Activated T-cell treated with anti-CD3 and anti-CD28 coated beads, Interleukin-2, amount 50 U/mL, for 4 hours (primary cell): ENCODE measurements at regions not wholly inside any gene's neighbourhood (a gene's known extent, or its start where the extent isn't known, plus 50 kb on each side); places are given as distances from the start of the nearest gene placed in this dataset.

Experiments used
- ATAC-seq, 2 donors: fragments of 200-7000 bp; cut with Tn5 transposase; one replicate each; pipeline ENCODE4 v1.10.0; 2021
- DNase-seq: peaks from one replicate; pipeline ENCODE4 v3.0.0-alpha.2; 2020
- H3K27me3 Mint-ChIP-seq: one replicate; pipeline ENCODE4 v1.8.0; 2021; ENCODE audit warnings: low read depth, mixed read lengths
- H3K36me3 Mint-ChIP-seq: one replicate; pipeline ENCODE4 v1.8.0; 2022; ENCODE audit warnings: mixed read lengths; ENCODE audit not compliant: insufficient read depth
- H3K4me1 Mint-ChIP-seq: one replicate; pipeline ENCODE4 v1.8.0; 2021; ENCODE audit warnings: low read depth, mixed read lengths
- H3K4me3 Mint-ChIP-seq: one replicate; pipeline ENCODE4 v1.8.0; 2021; ENCODE audit warnings: mild to moderate bottlenecking, moderate library complexity, mixed read lengths
- H3K9me3 Mint-ChIP-seq: one replicate; pipeline ENCODE4 v1.8.0; 2021; ENCODE audit warnings: mixed read lengths

DNA sequence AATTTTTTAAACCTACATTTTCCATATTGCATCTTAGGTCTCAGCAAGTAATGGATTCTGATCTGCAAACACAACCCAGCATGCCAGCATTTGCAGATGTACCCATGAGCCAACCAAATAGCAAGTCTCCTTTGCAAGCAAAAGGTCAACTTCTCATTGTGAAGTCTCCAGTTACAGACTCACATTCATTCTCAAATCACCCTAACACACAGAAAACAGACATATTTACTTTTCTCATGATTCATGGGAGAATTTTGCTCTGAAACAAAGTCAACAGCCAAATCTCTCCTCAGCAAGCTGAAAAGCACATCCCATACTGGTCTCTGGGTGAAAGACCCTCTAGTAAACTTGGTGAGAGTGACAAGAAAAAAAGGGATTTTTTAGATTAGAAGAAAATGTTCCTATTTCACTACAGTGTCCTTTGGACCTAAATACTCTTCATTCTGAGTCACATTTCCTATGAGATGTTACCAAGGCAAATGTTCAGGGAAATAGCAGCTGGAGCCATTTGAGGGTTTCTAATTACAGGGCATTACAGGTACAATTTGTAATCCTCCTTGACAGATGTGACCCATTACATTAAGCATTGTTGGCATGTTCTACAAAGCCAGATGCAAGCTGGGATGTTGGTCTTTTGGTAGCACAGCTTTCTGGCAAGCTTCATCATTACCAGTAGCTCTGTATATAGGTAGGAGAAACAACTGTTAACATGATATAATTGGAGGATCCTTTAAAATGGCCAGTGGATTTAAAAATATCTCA, 383.3 kb downstream of the SMARCA1 start:
- no peak for ATAC-seq
- Mint-ChIP-seq H3K9me3 (no peaks in the 10 kb centered on the region), H3K4me3 (no peak overlapping the region), H3K27me3 (no peaks in the 10 kb centered on the region), H3K4me1 (no peaks in the 10 kb centered on the region), H3K36me3 (no peaks in the 10 kb centered on the region)
- no peak for DNase-seq

GRCh38 chrX:129125122-129125914, 398.0 kb downstream of the SMARCA1 start:
- no peaks in the 10 kb centered on the region for H3K27me3 Mint-ChIP-seq
- DNase-seq (no peak), ATAC-seq (no peak)
- no peaks in the 10 kb centered on the region for H3K9me3 Mint-ChIP-seq
- no peaks in the 10 kb centered on the region for H3K36me3 Mint-ChIP-seq
- no peaks in the 10 kb centered on the region for H3K4me1 Mint-ChIP-seq
- no peak overlapping the region for H3K4me3 Mint-ChIP-seq

- Mint-ChIP-seq H3K4me3 (no peak overlapping the region), H3K36me3 (no peaks in the 10 kb centered on the region), H3K9me3 (no peaks in the 10 kb centered on the region), H3K27me3 (no peaks in the 10 kb centered on the region), H3K4me1 (no peaks in the 10 kb centered on the region)
- ATAC-seq (no peak), DNase-seq (no peak)
Measured at GRCh38 chrX:129123795-129124194, 399.5 kb downstream of the SMARCA1 start.

DNA sequence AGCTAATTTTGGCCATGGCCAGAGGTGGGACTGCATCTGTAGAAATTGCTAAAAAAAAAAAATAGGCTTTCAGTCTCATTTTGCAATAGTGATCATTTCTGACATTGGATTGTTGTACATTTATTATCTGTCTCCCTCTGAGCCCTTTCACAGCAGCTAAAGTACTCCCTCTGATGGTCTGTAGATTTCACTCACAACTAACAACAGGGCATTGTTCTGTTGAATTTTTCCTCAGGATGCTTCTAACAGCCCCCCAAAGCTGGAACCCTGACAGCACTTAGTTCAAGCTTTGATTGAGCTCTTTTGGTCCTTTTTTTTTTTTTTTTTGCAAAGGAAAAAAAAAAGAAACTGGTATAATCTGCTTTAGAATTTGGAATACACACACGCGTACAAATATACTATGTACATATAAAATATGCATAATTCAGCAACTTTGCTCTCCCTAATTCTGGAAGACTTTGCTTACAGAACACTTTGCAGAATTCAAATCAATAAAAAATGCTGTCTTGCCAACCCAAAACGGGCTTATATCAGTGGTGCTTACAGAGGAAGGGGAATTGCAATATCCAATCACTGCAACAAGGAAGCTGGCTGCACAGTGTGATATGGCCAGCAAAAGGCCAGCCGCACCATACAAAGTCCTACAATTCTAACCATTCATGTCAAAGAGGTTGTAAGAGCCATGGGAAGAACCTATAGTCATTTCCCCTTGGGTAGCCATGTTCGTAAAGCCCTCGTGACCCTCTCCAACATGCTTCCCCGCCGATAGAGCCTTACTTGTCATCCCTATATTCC, 406.4 kb downstream of the SMARCA1 start:
- no peaks in the 10 kb centered on the region for H3K27me3 Mint-ChIP-seq
- no peaks in the 10 kb centered on the region for H3K36me3 Mint-ChIP-seq
- no peaks in the 10 kb centered on the region for H3K9me3 Mint-ChIP-seq
- ATAC-seq (no peak), DNase-seq (no peak)
- H3K4me3 Mint-ChIP-seq = no peak overlapping the region
- no peaks in the 10 kb centered on the region for H3K4me1 Mint-ChIP-seq

DNA sequence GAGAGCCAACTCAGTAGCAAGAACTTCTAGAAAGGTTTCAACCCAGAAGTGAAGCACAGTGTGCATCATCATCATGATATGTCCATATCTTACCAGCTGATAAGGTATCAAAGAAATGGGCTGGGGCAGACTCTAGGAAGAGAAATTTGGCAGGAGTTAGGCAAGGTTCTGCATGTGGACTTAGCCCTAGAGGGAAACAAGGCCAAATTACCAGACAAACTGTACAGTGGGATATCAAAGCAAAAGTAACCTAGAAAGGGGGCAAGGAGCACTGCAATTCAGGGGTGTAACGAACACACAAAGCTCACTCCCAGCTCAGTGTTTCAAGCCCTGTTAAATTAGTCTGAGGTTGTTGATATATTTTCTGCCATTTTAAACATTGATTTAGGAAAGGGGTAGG, 407.4 kb downstream of the SMARCA1 start:
- ATAC-seq (no peak), DNase-seq (no peak)
- no peaks in the 10 kb centered on the region for H3K27me3 Mint-ChIP-seq
- no peaks in the 10 kb centered on the region for H3K36me3 Mint-ChIP-seq
- H3K4me3 Mint-ChIP-seq = no peak overlapping the region
- no peaks in the 10 kb centered on the region for H3K4me1 Mint-ChIP-seq
- H3K9me3 Mint-ChIP-seq = no peaks in the 10 kb centered on the region

- Mint-ChIP-seq H3K4me1 (no peaks in the 10 kb centered on the region), H3K9me3 (no peaks in the 10 kb centered on the region), H3K36me3 (no peaks in the 10 kb centered on the region), H3K4me3 (no peak overlapping the region), H3K27me3 (no peaks in the 10 kb centered on the region)
- DNase-seq (no peak), ATAC-seq (no peak)
Measured at GRCh38 chrX:129115104-129115503, 408.2 kb downstream of the SMARCA1 start.

DNA sequence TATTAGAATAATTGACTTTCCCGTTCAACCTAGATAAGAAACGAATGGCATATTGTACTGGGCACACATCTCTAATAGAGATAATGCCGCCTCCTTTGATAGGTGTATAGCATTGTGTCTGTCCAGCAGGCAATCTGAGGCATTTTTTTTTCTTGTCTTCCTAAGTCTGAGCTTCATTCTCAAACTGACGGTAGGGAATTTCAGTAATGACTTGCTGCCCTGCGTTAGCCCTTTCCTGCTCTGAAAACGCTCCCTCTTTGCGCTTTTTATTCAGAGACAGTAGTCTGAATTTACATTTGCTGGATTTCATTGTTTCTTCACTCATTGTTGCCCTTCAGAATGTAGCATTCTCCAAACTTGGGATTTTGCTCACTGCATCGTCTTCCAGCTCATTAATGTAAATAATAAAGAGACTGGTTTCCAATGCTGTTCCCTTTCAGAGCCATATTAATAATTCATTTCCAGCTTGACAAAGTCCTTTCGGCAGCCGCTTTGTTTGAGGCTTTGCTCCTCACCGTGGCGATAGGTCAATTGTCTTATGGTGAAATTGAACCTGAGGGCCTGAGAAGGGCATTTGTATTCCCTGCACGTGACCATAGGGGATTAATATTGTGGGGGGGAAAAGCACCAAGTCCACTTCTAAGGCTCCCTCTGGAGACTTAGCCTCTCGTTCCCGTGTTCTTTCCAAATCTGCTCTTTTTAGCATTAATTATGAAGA, 412.1 kb downstream of the SMARCA1 start:
- no peaks in the 10 kb centered on the region for H3K9me3 Mint-ChIP-seq
- no peaks in the 10 kb centered on the region for H3K27me3 Mint-ChIP-seq
- H3K4me3 Mint-ChIP-seq = no peak overlapping the region

GRCh38 chrX:129108936-129109335, 414.4 kb downstream of the SMARCA1 start:
- H3K4me1 Mint-ChIP-seq = no peaks in the 10 kb centered on the region
- no peaks in the 10 kb centered on the region for H3K9me3 Mint-ChIP-seq
- H3K4me3 Mint-ChIP-seq = no peak overlapping the region
- no peak for ATAC-seq
- H3K36me3 Mint-ChIP-seq = no peaks in the 10 kb centered on the region
- H3K27me3 Mint-ChIP-seq = no peaks in the 10 kb centered on the region
- DNase-seq = no peak

More for the DNA sequence above, 412.1 kb downstream of the SMARCA1 start:
- Mint-ChIP-seq H3K4me1 (no peaks in the 10 kb centered on the region), H3K36me3 (no peaks in the 10 kb centered on the region)
- ATAC-seq (no peak), DNase-seq (no peak)

GRCh38 chrX:129099207-129099606, 424.1 kb downstream of the SMARCA1 start:
- no peak for DNase-seq
- Mint-ChIP-seq H3K4me3 (no peak overlapping the region), H3K9me3 (no peaks in the 10 kb centered on the region), H3K27me3 (no peaks in the 10 kb centered on the region), H3K4me1 (no peaks in the 10 kb centered on the region), H3K36me3 (no peaks in the 10 kb centered on the region)
- ATAC-seq = no peak

DNA sequence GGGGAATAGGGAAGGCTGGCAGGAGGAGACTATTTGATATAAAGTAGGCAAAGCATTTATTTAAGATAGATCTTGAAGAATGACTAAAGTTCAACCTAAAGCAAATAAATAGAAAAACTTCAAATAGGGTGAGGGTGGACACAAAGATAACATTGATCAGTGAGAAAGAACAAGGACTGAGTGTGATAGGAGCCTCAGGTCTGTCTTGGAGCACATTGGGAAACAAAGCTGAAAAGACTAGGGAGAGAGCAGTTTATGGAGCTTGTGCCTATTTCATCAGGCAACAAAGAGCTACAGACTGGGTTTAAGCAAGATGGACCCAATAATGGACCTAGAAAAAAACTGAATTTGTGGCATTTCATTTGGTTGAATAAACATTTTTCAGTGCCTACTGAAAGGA, 425.6 kb downstream of the SMARCA1 start:
- ATAC-seq (no peak), DNase-seq (no peak)
- H3K36me3 Mint-ChIP-seq = no peaks in the 10 kb centered on the region
- H3K4me3 Mint-ChIP-seq = no peak overlapping the region
- no peaks in the 10 kb centered on the region for H3K4me1 Mint-ChIP-seq
- no peaks in the 10 kb centered on the region for H3K27me3 Mint-ChIP-seq
- H3K9me3 Mint-ChIP-seq = no peaks in the 10 kb centered on the region

- H3K4me3 Mint-ChIP-seq = no peak overlapping the region
- no peaks in the 10 kb centered on the region for H3K27me3 Mint-ChIP-seq
- H3K4me1 Mint-ChIP-seq = no peaks in the 10 kb centered on the region
- H3K9me3 Mint-ChIP-seq = no peaks in the 10 kb centered on the region
- DNase-seq (no peak), ATAC-seq (no peak)
- no peaks in the 10 kb centered on the region for H3K36me3 Mint-ChIP-seq
Measured at GRCh38 chrX:129093706-129094105, 429.6 kb downstream of the SMARCA1 start.

- Mint-ChIP-seq H3K9me3 (no peaks in the 10 kb centered on the region), H3K4me1 (no peaks in the 10 kb centered on the region), H3K4me3 (no peak overlapping the region), H3K27me3 (no peaks in the 10 kb centered on the region), H3K36me3 (no peaks in the 10 kb centered on the region)
- DNase-seq = no peak
- no peak for ATAC-seq
Measured at GRCh38 chrX:129092757-129093156, 430.5 kb downstream of the SMARCA1 start.

DNA sequence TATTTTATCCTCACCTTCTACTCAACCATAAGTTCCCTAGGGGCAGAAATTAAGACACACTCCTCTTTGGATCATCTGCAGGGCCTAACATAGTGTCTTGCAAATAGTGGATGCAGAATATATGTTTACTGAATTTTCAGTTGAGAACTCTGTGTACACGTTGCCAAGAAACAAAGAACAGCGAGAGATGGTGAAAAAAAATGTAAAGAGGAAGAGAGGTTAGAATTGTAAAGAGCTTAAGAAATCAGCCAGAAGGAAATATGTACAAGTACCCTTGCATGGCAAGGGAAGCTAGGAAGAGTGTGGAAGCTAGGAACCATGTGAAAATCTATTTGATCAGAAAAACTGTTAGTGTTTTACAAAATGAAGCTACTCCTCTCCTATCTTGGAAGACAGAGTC, 431.0 kb downstream of the SMARCA1 start:
- no peak for DNase-seq
- no peak for ATAC-seq
- no peaks in the 10 kb centered on the region for H3K4me1 Mint-ChIP-seq
- H3K36me3 Mint-ChIP-seq = no peaks in the 10 kb centered on the region
- no peaks in the 10 kb centered on the region for H3K27me3 Mint-ChIP-seq
- no peak overlapping the region for H3K4me3 Mint-ChIP-seq
- no peaks in the 10 kb centered on the region for H3K9me3 Mint-ChIP-seq

DNA sequence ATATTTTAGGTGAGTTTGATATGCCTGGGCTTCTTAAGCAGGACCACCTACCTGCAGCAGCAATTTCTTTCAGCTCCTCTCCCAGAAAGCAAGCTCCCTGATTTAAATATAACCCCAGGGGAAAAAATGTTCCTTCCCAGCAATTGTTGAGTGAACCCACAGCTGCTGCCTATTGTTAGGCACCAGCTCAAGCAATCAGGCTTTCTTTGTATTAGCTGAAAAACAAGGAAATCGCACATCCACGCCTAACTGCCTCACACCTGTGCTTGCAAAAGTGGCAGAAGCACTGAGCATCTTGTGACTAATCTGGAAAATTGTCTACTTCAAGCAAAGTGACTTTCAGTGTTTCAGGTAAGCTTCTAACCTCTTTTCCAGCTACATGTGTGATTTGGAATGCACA, 432.2 kb downstream of the SMARCA1 start:
- no peaks in the 10 kb centered on the region for H3K9me3 Mint-ChIP-seq
- no peak overlapping the region for H3K4me3 Mint-ChIP-seq
- no peaks in the 10 kb centered on the region for H3K4me1 Mint-ChIP-seq
- no peaks in the 10 kb centered on the region for H3K36me3 Mint-ChIP-seq
- no peaks in the 10 kb centered on the region for H3K27me3 Mint-ChIP-seq
- ATAC-seq (no peak), DNase-seq (no peak)
